Transverse colon (tissue), 4 donors: ENCODE measurements at regions not wholly inside any gene's neighbourhood (a gene's known extent, or its start where the extent isn't known, plus 50 kb on each side); places are given as distances from the start of the nearest gene placed in this dataset.

Source experiments
- CTCF ChIP-seq, 5 experiments: fragments of 200-600 bp in 3 of 5; fragments of 450-650 bp in 2 of 5; sonication (generic) in 3 of 5; IDR thresholded peaks; 1 replicate in 2 of 5; 2 replicates in 3 of 5; pipeline ENCODE4 v1.5.1; 2016 to 2017; ENCODE audit warnings: antibody characterized with exemption in 5 of 5, inconsistent platforms in 3 of 5, mild to moderate bottlenecking in 2 of 5, moderate library complexity in 1 of 5
- POLR2A ChIP-seq: fragments of 450-650 bp; IDR thresholded peaks from one replicate; pipeline ENCODE4 v1.6.1; 2016; ENCODE audit warnings: antibody characterized with exemption, mild to moderate bottlenecking, moderate library complexity
- POLR2AphosphoS5 ChIP-seq, 3 donors: sonication (generic); formaldehyde crosslinking; IDR thresholded peaks; one replicate each; pipeline ENCODE4 v1.6.1; 2016; ENCODE audit warnings: antibody characterized with exemption in 3 of 3

- TF ChIP-seq CTCF (IDR thresholded peaks at IDR 0.05): no peak
- TF ChIP-seq POLR2A: no peak
- no peak for TF ChIP-seq POLR2AphosphoS5 (IDR thresholded peaks at IDR 0.05)
Measured at GRCh38 chr2:129752176-129752575, 227.3 kb upstream of the RAB6C start.
